ENCODE measurements at regions not wholly inside any gene's neighbourhood (a gene's known extent, or its start where the extent isn't known, plus 50 kb on each side); places are given as distances from the start of the nearest gene placed in this dataset.

GRCh38 chr16:79687249-79688130, 87.0 kb upstream of the MAF start:
- DNase-seq, result no peak
- peaks cover 13% of the 10 kb centered on the region for H3K4me1 ChIP-seq
- no peak overlapping the region for H3K4me3 ChIP-seq
- 0 out of 2 replicates have a peak, but pooled peaks cover 4% of the 10 kb centered on the region for H3K9me3 ChIP-seq (replicated peaks)
- no peaks in the 10 kb centered on the region for H3K36me3 ChIP-seq
- no peak overlapping the region for H3K27ac ChIP-seq
- no peaks in the 10 kb centered on the region for H3K27me3 ChIP-seq

DNA sequence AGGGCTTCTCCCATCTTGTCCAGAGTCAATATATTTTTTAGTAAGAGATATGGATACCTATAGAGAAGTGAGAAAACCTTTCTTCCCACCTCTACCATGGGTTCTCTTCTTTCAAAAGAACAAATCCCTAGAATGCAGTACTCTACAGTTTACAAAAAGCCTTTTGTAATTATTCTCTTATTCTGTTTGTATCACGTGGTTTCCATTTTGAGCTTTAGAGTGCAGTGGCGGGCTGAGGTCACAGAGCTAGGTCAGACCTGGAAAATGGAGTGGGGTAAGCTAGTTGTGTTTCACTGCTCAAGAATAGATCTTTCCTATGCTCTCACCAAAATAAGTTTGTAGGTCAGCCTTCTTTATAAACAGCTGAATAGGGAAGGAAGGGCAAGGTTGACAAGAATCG, 85.3 kb upstream of the MAF start:
- no peak overlapping the region for H3K27ac ChIP-seq
- H3K9me3 ChIP-seq (replicated peaks), result 0 out of 2 replicates have a peak, but pooled peaks cover 4% of the 10 kb centered on the region

DNA sequence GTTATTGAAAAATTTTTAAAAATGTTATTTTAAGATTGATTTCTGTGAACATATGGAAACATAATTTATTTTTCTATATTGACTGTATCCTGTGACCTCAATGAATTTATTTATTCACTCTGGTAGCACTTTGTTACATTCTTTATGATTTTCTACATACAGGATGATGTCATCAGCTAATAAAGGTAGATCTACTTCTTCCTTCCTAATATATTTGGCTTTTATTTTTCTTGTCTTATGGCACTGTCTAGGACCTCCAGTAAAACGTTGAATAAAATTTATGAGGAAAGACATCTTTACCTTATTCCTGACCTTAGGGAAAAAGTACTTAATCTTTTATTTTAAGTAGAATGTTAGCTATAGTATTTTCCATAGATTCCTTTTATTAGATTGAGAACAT, 78.8 kb upstream of the MAF start:
- peaks cover 4% of the 10 kb centered on the region; the same call in 1 of the 2 replicates for H3K9me3 ChIP-seq (replicated peaks)
- peaks cover 11% of the 10 kb centered on the region for H3K4me1 ChIP-seq
- no peak for DNase-seq
- no peaks in the 10 kb centered on the region for H3K27me3 ChIP-seq
- no peak overlapping the region for H3K27ac ChIP-seq
- no peak overlapping the region for H3K4me3 ChIP-seq
- no peaks in the 10 kb centered on the region for H3K36me3 ChIP-seq

More for the DNA sequence above, 85.3 kb upstream of the MAF start:
- no peaks in the 10 kb centered on the region for H3K27me3 ChIP-seq
- no peak overlapping the region for H3K4me3 ChIP-seq
- H3K36me3 ChIP-seq, result no peaks in the 10 kb centered on the region
- DNase-seq, result no peak
- peaks cover 8% of the 10 kb centered on the region for H3K4me1 ChIP-seq

GRCh38 chr16:79677799-79678530, 77.4 kb upstream of the MAF start:
- H3K4me1 ChIP-seq, result peaks cover 25% of the 10 kb centered on the region
- H3K27ac ChIP-seq, result peak overlapping the region; percentile 76
- H3K27me3 ChIP-seq, result no peaks in the 10 kb centered on the region
- peak; percentile 84 to 94 for DNase-seq
- no peaks in the 10 kb centered on the region for H3K36me3 ChIP-seq
- no peaks in the 10 kb centered on the region; the same call in none of the 2 replicates for H3K9me3 ChIP-seq (replicated peaks)
- H3K4me3 ChIP-seq, result peak overlapping the region; percentile 9; the same call in 1 of the 2 replicates

GRCh38 chr16:79673635-79674034, 73.1 kb upstream of the MAF start:
- H3K36me3 ChIP-seq, result no peaks in the 10 kb centered on the region
- peaks cover 33% of the 10 kb centered on the region for H3K4me1 ChIP-seq
- no peak overlapping the region for H3K4me3 ChIP-seq
- peak overlapping the region; percentile 49 for H3K27ac ChIP-seq
- no peaks in the 10 kb centered on the region; the same call in none of the 2 replicates for H3K9me3 ChIP-seq (replicated peaks)
- H3K27me3 ChIP-seq, result no peaks in the 10 kb centered on the region
- DNase-seq, result peak in 1 of 2 experiments; percentile 24

DNA sequence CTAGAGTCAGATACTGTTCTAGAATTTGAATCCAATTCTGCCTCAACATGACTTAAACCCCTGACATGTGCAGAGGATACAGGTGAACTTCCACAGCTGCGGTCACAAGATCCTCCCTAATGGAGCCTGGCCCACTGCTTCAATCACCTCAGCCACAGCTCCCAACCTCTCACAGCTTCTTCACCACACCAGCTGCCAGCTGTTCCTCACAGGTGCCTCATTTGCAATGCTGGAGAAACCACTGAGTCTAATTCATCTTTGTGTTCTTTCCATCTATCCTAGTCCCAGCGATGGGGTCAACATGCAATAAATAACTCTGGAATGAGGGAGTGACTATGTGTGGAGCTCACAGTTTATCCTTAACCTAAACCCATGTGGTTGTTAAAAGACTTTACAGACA, 72.0 kb upstream of the MAF start:
- no peaks in the 10 kb centered on the region for H3K27me3 ChIP-seq
- H3K9me3 ChIP-seq (replicated peaks), result no peaks in the 10 kb centered on the region; the same call in none of the 2 replicates
- peak overlapping the region; percentile 49 for H3K27ac ChIP-seq
- DNase-seq, result peak; percentile 72 to 87
- no peaks in the 10 kb centered on the region for H3K36me3 ChIP-seq
- H3K4me1 ChIP-seq, result peaks cover 28% of the 10 kb centered on the region
- H3K4me3 ChIP-seq, result no peak overlapping the region

DNA sequence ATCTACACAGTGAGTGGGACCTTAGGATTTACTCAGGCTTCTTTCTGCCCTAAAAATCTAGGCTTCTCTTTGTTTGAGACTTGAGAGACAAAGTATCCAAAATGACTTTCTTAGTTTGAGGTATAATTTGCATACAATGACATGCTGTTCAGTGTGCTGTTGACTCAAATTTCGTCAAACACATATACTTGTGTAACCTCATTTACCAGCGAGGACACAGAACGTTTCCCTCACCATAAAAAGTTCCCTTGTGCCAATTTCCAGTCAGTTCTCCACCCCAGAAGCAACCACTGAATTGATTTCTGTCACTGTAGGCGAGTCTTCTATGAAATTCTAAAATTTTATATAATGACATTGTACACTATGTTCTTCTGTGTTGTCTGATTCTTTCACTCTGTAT, 68.0 kb upstream of the MAF start:
- H3K4me3 ChIP-seq, result no peak overlapping the region
- no peaks in the 10 kb centered on the region for H3K36me3 ChIP-seq
- no peaks in the 10 kb centered on the region for H3K27me3 ChIP-seq
- H3K4me1 ChIP-seq, result peaks cover 14% of the 10 kb centered on the region
- no peak overlapping the region for H3K27ac ChIP-seq
- DNase-seq, result no peak
- H3K9me3 ChIP-seq (replicated peaks), result no peaks in the 10 kb centered on the region; the same call in none of the 2 replicates

GRCh38 chr16:79665970-79666369, 65.4 kb upstream of the MAF start:
- Histone ChIP-seq H3K4me1 (no peaks in the 10 kb centered on the region), H3K4me3 (no peak overlapping the region), H3K27me3 (no peaks in the 10 kb centered on the region), H3K27ac (no peak overlapping the region), H3K36me3 (no peaks in the 10 kb centered on the region), H3K9me3 (replicated peaks) (no peaks in the 10 kb centered on the region)
- no peak for DNase-seq

DNA sequence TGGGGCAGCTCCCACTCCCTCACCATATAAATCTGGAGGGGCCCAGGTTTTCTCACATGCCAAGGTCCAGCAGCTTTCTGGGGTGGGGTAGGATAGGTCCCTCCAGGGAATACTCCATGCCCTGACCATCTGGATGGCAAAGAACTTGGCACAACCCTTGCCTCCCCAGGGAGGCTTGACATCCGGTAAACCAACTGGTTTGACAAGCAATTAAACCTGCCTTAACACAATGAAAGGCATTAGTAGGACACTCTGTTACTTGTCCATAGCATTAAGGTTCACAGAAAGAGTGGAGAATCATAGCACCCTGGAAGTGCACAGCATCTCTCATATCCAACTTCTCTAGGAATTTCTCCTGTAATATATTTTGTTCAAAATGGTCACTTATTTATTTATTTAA, 63.9 kb upstream of the MAF start:
- Histone ChIP-seq H3K27ac (no peak overlapping the region), H3K4me3 (no peak overlapping the region), H3K27me3 (no peaks in the 10 kb centered on the region), H3K4me1 (no peaks in the 10 kb centered on the region; the same call in 1 of the 2 replicates), H3K9me3 (replicated peaks) (no peaks in the 10 kb centered on the region), H3K36me3 (no peaks in the 10 kb centered on the region)
- DNase-seq, result no peak

- H3K27ac ChIP-seq, result no peak overlapping the region
- no peak for DNase-seq
- peaks cover 13% of the 10 kb centered on the region for H3K4me1 ChIP-seq
- H3K36me3 ChIP-seq, result no peaks in the 10 kb centered on the region
- no peaks in the 10 kb centered on the region for H3K27me3 ChIP-seq
- no peaks in the 10 kb centered on the region for H3K9me3 ChIP-seq (replicated peaks)
- no peak overlapping the region for H3K4me3 ChIP-seq
Measured at GRCh38 chr16:79662669-79663313, 62.3 kb upstream of the MAF start.

GRCh38 chr16:79662122-79662521, 61.6 kb upstream of the MAF start:
- no peak for DNase-seq
- Histone ChIP-seq H3K4me1 (peaks cover 20% of the 10 kb centered on the region), H3K4me3 (no peak overlapping the region), H3K27ac (no peak overlapping the region), H3K27me3 (no peaks in the 10 kb centered on the region), H3K36me3 (no peaks in the 10 kb centered on the region), H3K9me3 (replicated peaks) (no peaks in the 10 kb centered on the region)

GRCh38 chr16:79661578-79661977, 61.0 kb upstream of the MAF start:
- no peak for DNase-seq
- no peaks in the 10 kb centered on the region for H3K36me3 ChIP-seq
- no peak overlapping the region for H3K27ac ChIP-seq
- no peaks in the 10 kb centered on the region for H3K27me3 ChIP-seq
- H3K9me3 ChIP-seq (replicated peaks), result no peaks in the 10 kb centered on the region
- peaks cover 24% of the 10 kb centered on the region for H3K4me1 ChIP-seq
- no peak overlapping the region for H3K4me3 ChIP-seq

- no peaks in the 10 kb centered on the region for H3K27me3 ChIP-seq
- no peaks in the 10 kb centered on the region for H3K36me3 ChIP-seq
- no peak overlapping the region for H3K4me3 ChIP-seq
- DNase-seq, result no peak
- H3K4me1 ChIP-seq, result peaks cover 33% of the 10 kb centered on the region
- no peaks in the 10 kb centered on the region for H3K9me3 ChIP-seq (replicated peaks)
- H3K27ac ChIP-seq, result peak overlapping the region; percentile 90
Measured at GRCh38 chr16:79659344-79659743, 58.8 kb upstream of the MAF start.

GRCh38 chr16:79658301-79659033, 57.9 kb upstream of the MAF start:
- peak overlapping the region; percentile 90 for H3K27ac ChIP-seq
- DNase-seq, result peak; percentile 80 to 87

More at GRCh38 chr16:79658301-79659033, 57.9 kb upstream of the MAF start:
- Histone ChIP-seq H3K27me3 (no peaks in the 10 kb centered on the region), H3K4me1 (peaks cover 33% of the 10 kb centered on the region), H3K4me3 (peak overlapping the region; percentile 29), H3K9me3 (replicated peaks) (no peaks in the 10 kb centered on the region), H3K36me3 (no peaks in the 10 kb centered on the region)

All from SJCRH30 (cell line).